ENCODE measurements at regions not wholly inside any gene's neighbourhood (a gene's known extent, or its start where the extent isn't known, plus 50 kb on each side); places are given as distances from the start of the nearest gene placed in this dataset.

GRCh38 chr3:94431876-94432570 lies 369.2 kb downstream of the NSUN3 start (continued):
- no peak for TF ChIP-seq ZBTB33 (IDR thresholded peaks at IDR 0.05; ENCODE audit: extremely low read depth, insufficient replicate concordance, low read length)
- TF ChIP-seq CTCF (IDR thresholded peaks at IDR 0.05 in 2 of 3, conservative IDR thresholded peaks at IDR 0.05 in 1 of 3; ENCODE audit: borderline replicate concordance in 1 of 3, insufficient read depth in 1 of 3, low read depth in 2 of 3, low read length in 2 of 3), result no peak
- TF ChIP-seq YY1 (IDR thresholded peaks at IDR 0.05; ENCODE audit: extremely low read depth, insufficient replicate concordance, low read depth, low read length), result no peak
- no peak for TF ChIP-seq SIN3A (IDR thresholded peaks at IDR 0.05; ENCODE audit: low read depth)
- no peak for TF ChIP-seq JUND (IDR thresholded peaks at IDR 0.05)

- H3K79me2 ChIP-seq (ENCODE audit: insufficient read depth, low read length), result no peaks in the 10 kb centered on the region
- H3K4me1 ChIP-seq (ENCODE audit: control insufficient read depth in 1 of 2, insufficient read depth in 2 of 2, low read length in 2 of 2), result no peaks in the 10 kb centered on the region
- H3K4me3 ChIP-seq (replicated peaks in 1 of 2; ENCODE audit: low read depth in 1 of 2, low read length in 2 of 2), result no peak overlapping the region
- TF ChIP-seq ZNF274 (IDR thresholded peaks at IDR 0.05; ENCODE audit: low read depth, low read length) (no peak), EZH2 (IDR thresholded peaks at IDR 0.05) (no peak), ZFX (IDR thresholded peaks at IDR 0.05) (no peak), SP1 (IDR thresholded peaks at IDR 0.05; ENCODE audit: low read depth) (no peak), FOSL1 (IDR thresholded peaks at IDR 0.05; ENCODE audit: low read depth) (no peak), POLR2A (IDR thresholded peaks at IDR 0.05; ENCODE audit: borderline replicate concordance, extremely low read depth, insufficient read depth, insufficient read length) (no peak), CBX3 (IDR thresholded peaks at IDR 0.05; ENCODE audit: low read depth) (no peak), SRF (IDR thresholded peaks at IDR 0.05; ENCODE audit: low read depth) (no peak)
- no peaks in the 10 kb centered on the region for H3K27me3 ChIP-seq (ENCODE audit: insufficient read depth, low read length)
- intact Hi-C loops (cut with micrococcal nuclease), result no loop called here
- ChIA-PET CTCF (no interaction called here), RAD21 (ENCODE audit: low non-redundant PET in 1 of 2, low total read pairs in 2 of 2, uncharacterized antibody in 2 of 2, unreplicated experiment in 2 of 2) (no interaction called here), POLR2A (no interaction called here)
- no peak overlapping the region for H3K27ac ChIP-seq (ENCODE audit: low read depth, low read length)
- no peaks in the 10 kb centered on the region for H4K20me1 ChIP-seq (ENCODE audit: insufficient read depth)
- no TSS peak for BruUV-seq (replicated peaks)
- no peak overlapping the region for H2AFZ ChIP-seq (ENCODE audit: low read depth, low read length, poor library complexity, severe bottlenecking)
- no peak overlapping the region for H3K4me2 ChIP-seq (ENCODE audit: low read length)
- ATAC-seq (no peak), DNase-seq (ENCODE audit: low read depth, low spot score) (no peak)
- H3K9me3 ChIP-seq (ENCODE audit: control insufficient read depth in 1 of 2, insufficient read depth in 1 of 2, low read depth in 1 of 2, low read length in 2 of 2), result peaks cover 0 to 10% of the 10 kb centered on the region in 2 experiments; a peak in 1 of 4 replicates
- H3K9me2 ChIP-seq (ENCODE audit: insufficient read depth), result no peaks in the 10 kb centered on the region
- no peaks in the 10 kb centered on the region for H3K36me3 ChIP-seq (ENCODE audit: control insufficient read depth in 1 of 2, insufficient read depth in 2 of 2, low read length in 2 of 2)
- no peak overlapping the region for H3K9ac ChIP-seq (ENCODE audit: low read length)
Observed at GRCh38 chr3:94433811-94434210, 370.9 kb downstream of the NSUN3 start.
